GM18951 (cell line): ENCODE measurements at regions not wholly inside any gene's neighbourhood (a gene's known extent, or its start where the extent isn't known, plus 50 kb on each side); places are given as distances from the start of the nearest gene placed in this dataset.

ENCODE experiments used
- POLR2A ChIP-seq: IDR thresholded peaks from 4 replicates; pipeline ENCODE4 v1.6.1; 2011; ENCODE audit warnings: mild to moderate bottlenecking; ENCODE audit not compliant: insufficient read length, insufficient read depth; ENCODE audit errors: extremely low read depth
- in situ Hi-C: fragments of 300-500 bp; cut with MboI; formaldehyde crosslinking; loops from one replicate; pipeline ENCODE4 v1.12.0; 2022; ENCODE audit warnings: low sequenced_read_pairs, mixed read lengths, inconsistent platforms; ENCODE audit not compliant: unreplicated experiment

DNA sequence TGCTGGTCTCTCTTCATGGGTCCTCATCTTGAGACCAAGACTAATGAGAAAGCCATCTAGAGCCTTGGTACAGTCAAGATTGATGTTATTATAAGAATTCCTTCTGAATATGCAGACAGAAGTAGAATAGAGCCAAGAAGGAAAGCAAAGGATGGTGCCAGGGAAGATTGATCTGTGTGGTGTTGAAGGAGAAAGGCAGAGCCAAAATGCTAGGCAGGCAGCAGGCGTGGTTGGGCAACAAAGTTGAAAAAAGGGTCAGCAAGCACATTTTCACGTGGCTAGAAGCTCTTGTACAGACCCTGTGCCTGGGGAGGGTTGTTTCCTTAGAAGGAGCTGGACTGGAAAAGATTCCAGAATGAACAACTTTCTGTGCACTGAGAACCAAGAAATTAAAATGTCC lies 319.7 kb upstream of the ARGLU1 start:
- in situ Hi-C loops: no loop called here
- TF ChIP-seq POLR2A: no peak

DNA sequence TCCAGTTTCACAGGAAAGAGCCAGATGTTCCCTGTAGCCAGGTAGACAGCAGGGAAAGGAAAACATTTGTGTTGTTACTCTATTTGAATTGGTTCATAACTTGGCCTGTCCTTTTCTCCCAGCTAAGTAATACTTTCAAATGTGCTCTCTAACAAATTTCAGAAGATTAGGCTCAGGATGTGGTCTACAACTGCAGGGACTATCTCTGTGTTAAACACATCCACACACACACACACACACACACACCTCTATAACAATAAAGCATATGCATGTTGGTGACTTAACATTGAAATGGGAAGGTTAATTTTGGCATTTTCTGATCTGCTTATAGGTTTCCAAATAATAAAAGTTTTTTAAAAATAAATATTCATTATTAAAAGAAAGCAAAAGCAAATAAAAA lies 316.0 kb upstream of the ARGLU1 start:
- in situ Hi-C loops: no loop called here
- TF ChIP-seq POLR2A: no peak

DNA sequence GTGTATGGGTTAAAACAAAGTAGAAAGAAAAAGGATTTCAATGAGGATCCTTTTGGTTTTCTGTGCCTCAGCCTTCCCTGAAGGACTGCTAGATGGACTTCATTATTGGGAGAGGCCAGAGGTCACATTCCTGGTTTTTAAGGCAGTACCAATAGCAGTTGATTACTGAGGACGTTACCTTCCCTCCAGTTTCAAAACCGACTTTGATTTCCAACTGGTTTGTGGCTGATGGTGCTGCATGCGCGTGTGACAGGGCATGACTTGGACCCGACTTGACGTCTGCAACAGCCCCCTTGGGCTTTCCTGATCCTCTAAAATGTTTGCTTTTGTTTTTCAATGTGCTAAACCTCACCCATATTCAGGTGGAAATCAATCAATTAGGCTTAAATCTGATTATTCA lies 314.3 kb upstream of the ARGLU1 start:
- in situ Hi-C loops: no loop called here

DNA sequence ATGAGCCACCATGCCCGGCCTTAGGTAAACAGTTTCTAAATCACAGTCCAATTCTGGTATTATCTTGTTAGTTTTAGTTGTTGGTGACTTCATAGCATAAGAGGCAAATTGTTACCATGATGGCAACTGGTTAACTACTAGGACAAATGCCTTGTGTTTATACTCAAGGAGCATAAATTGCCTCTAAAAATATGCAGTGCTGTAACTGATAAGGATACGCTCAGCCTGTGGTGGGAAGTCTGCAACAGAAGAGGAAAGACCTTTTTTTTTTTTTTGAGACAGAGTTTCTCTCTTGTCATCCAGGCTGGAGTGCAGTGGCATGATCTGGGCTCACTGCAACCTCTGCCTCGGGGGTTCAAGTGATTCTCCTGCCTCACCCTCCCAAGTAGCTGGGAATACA lies 311.9 kb upstream of the ARGLU1 start:
- TF ChIP-seq POLR2A: no peak
- in situ Hi-C loops: no loop called here

More for the DNA sequence above, 314.3 kb upstream of the ARGLU1 start:
- TF ChIP-seq POLR2A: no peak

DNA sequence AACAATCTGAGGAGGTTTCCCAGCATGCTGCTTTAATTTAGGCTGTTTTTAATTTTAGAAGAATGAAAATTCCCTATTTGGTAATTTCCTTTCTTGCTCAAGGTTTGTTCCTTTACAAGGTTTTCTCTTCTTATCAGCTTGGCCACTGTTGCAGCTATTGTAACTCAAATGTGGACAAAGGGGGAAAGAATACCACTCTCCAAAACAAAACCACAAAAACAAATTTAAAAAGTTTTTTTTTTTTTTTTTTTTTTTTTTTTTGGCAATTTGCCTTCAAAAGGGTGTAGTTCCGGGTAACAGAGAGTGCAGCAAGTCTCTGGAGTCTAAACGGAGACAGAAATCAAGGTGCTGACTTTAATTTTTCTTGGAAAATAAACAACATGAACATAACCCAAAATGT lies 306.4 kb upstream of the ARGLU1 start:
- no peak for TF ChIP-seq POLR2A
- in situ Hi-C loops: no loop called here

DNA sequence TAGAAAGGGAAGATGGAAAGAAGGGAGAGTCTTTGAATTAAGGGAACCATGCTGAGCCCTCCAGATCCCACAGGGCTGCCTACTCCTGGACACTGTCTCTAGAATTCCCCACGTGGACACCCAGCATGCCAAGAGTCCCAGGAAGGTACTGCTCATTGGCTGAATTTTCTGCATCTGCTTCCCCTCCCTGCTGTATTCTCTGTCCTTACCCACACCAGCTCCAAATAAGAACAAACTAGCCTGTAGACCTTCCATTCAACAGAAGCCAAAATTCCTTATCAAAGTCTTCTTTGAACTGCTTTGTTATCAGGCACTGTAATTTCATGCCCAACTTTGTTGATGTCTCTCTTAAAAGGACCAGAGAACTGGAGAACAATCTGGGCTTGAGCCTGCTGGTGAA lies 305.9 kb upstream of the ARGLU1 start:
- in situ Hi-C loops: no loop called here
- no peak for TF ChIP-seq POLR2A

DNA sequence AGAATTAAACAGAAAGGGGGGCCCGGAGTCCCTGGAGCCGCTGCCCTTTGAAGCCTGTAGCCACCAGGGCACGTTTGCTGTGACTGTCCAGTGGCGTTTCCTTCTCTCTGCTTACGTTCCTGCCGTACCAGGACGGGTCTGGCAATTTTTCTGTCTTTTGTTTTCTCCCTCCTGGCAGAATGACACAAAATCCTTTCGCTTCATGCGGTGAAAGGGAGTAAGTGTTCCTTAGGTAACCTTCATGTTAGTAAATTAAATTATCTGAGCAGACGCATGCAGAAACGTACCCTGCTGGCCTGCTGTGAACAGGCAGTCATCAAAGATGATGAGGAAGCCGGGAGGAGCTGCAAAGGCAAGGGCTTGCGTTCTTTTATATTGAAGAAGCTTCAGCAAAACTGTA lies 299.3 kb upstream of the ARGLU1 start:
- no peak for TF ChIP-seq POLR2A
- in situ Hi-C loops: no loop called here

DNA sequence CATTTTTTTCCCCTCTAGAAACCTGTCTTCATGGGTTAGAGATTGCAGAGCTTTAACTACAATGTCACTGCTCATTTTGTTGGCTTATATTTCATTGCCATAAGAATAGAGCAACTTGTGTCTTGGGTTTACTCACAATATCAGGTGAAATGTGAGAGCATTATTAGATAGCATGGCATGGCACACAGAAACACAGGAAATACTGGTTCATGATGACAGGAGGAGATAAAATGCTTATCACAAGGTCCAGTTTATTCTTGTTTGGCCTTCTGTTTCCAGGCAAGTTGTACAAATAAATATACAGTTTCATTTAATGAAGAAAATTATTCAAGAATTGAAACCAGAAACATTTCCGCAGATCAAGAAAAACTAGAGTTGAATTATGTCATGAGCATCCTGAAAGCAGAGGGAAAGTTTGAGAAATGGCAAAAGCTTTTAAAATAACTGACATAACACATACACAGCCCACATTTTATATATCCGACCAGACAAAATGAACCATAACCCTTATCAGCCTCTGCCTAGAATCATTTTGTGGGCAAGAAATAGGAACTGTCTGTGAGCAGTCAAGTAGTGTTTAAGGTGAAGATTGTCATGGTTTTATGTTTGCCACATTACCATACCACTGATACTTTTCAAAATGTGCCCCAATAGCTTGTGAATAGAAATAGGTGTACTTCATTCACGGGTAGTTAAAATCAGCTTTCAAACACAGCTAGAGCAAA lies 297.9 kb upstream of the ARGLU1 start:
- in situ Hi-C loops: no loop called here

DNA sequence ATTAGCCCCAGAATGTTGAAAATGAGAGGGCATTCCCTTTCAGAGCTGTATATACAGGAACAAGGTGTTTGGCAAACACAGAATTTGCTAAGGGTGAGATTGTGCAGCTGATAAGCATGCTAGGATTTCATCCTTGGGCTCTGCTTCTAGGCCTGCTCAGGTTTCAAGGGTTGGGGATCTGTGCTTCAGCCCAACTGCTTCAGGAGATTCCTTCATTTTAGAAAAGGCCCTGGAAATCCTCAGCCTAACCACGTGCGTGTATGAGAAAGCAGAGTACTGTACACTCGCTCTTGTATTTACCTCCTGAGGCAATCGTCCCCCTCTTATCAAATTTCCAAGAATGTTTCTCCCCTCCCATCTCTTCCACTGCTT lies 291.6 kb upstream of the ARGLU1 start:
- in situ Hi-C loops: no loop called here
- no peak for TF ChIP-seq POLR2A

More for the DNA sequence above, 297.9 kb upstream of the ARGLU1 start:
- TF ChIP-seq POLR2A: no peak

DNA sequence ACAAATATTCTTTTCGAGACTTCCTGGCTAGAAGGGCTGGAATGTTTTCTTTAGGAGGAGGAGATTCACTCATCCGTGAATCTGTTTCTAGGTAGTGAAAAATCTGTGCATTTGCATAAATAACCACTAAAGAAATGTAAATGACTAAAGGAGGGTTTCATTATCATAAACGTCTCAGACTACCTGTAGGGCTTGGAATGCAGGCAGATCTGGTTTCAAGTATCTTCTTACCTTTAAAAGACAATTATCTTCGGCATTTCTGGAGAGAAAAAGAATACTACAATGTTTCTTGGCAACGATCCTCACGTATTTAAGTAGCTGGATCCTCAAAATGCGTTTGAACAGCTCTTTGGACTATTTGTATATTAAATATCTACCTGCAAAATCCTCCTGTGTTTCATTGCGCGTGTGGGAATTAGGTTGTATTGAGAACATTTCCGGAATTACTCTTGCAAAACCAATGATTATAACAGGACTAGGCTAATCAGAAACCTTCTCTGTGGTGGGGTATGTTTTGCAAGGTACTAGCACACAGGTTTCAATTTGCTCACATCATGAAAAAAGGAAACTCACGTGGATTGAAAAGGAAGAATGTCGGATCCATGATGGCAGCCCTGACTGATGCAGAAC lies 291.1 kb upstream of the ARGLU1 start:
- no peak for TF ChIP-seq POLR2A
- in situ Hi-C loops: no loop called here

DNA sequence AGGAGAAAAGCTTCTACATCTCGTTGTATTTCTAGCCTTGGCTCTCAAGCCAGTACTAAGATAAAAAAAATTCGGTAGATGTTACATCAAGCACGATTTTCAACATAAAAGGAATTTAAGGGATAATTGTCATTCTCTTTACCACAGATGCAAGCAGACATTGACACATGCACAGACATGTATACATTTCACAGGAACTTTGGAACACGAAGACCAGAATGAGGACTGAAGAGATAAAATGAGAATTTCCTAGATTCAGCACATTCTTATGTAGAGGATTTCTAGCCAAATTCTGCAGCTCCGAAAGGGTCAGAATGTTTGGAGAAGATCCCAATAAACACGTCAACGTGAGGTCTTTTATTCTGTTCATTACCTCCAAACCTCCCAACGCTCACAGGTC lies 284.5 kb upstream of the ARGLU1 start:
- in situ Hi-C loops: no loop called here
- TF ChIP-seq POLR2A: no peak

DNA sequence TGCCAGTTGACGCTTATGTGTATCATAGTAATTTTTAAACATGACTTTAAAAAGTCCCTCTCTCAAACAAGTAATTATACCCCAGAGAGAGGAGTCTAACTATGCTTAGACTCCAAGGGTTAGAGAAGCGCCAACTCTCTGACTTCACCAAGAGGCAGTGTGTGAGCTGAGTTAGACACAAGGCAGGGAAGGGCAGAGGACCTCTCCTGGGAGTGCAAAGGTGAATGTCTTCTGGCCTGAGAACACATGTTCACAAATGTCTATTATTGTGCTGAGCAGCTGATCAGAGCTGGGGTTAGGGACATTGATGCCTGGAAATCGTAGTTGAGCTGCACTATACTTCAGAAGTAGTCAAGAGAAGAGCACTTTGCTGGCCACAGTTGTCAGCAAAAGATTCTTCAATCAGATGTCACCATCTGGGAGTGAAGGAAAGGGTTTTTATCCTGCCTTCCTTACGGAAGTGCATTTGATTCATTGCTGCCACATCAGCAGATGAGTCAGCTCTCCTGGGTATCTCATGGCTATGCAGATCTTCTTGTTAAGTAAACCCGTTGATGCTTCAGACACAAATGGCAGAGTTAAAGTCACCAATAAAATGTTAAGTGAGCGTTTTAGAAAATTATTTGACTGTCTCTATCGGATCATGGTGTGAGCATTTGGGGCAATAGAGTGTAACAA lies 283.2 kb upstream of the ARGLU1 start:
- TF ChIP-seq POLR2A: no peak
- in situ Hi-C loops: no loop called here

DNA sequence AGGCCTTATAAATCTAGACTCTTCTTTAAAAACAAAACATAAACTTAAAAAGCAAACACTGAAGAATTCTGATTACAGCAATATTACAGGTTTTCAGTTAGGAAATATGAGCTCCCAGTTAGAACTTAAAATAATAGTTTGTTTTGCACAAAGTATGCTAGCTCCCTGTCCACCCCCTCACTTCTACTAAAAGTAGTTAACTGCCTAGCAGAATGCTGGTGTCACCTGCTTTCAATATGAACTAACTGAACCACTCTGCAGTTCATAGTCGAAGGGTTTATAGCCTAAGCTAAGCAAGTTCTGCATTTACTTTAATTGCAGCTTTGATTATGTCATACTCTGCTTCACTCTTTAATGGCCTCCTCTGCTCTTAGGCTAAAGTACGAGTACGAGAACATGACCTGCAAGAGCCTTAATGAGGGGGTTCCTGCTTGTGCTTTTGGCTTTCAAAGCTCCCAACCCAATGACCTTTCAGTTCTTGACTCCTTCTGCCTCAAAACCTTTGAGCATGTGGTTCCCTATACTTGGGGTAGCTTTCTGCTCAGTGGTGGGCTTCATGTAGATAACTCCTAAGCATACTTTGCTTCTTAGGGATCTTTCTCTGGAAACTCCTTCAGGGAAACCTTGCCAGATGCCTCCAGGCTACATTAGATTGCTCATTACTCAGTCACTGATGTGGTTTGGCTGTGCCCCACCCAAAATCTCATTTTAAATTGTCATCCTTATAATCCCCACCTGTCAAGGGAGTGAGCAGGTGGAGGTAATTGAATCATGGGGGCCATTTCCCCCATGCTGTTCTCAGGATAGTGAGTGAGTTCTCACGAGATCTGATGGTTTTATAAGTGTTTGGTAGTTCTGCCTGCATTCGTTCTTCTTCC lies 278.9 kb upstream of the ARGLU1 start:
- in situ Hi-C loops: no loop called here
- no peak for TF ChIP-seq POLR2A

DNA sequence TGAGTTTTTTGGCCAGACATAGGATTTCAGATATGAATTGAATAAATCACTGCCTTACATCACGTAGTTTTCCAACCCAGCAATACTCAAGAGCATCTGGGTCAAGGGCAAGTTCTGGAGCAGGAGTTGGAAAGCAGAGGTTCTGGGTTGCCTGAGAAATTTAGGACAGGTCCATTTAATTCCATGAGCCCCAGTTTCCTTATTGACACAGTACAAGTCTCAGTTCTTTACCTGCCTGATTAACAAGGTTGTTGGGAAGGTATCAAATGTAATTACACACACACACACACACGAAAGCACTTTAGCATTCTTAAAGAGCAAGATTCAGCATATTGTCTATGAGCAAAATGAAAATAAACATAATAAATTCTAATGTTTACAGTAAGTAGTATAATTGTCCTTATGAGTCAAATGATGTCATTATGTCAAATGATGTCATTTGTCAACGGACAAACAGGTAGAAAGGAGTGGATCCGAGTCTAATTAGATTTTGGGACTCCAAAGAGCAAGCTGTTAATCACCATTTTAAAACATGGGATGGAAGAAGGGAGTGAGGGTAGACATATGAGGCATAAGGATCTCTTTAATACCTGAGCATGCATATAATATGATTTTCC lies 268.4 kb upstream of the ARGLU1 start:
- TF ChIP-seq POLR2A: no peak
- in situ Hi-C loops: no loop called here
